HuH-7 (cell line): ENCODE measurements at regions not wholly inside any gene's neighbourhood (a gene's known extent, or its start where the extent isn't known, plus 50 kb on each side); places are given as distances from the start of the nearest gene placed in this dataset.

ENCODE experiments used
- DNase-seq: peaks from one replicate; pipeline ENCODE4 v3.0.0; 2011; ENCODE audit warnings: low spot score

DNA sequence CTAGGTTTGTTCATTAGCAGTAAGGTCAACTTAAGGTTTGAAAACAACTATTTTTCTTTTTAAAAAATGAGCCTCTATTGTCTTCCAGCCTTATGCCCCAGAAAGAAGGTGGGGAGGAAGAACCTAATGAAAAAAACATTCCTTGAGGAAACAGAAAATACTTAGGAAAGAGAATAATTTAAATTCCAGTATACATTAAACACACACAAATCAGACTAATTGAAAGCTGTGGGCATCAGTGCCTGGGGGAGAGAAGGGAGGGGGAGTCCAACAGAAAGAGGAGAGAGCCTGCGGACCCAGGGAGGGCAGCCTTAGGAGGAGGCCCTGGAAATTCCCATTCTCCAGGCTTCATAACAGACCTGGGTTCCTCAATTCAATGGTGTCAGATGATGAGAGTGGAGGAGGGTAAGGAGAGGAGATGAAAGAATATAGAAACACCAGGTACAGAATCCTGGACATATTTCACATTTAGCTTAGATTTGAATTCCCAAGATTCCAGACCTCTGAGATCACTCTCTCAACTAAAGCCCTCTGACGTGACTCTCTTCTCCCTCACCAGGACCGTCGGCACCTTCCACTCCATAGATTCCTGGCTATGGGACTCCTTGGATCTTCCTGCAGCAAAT is 320.5 kb upstream of the UMPS start:
- no peak for DNase-seq

DNA sequence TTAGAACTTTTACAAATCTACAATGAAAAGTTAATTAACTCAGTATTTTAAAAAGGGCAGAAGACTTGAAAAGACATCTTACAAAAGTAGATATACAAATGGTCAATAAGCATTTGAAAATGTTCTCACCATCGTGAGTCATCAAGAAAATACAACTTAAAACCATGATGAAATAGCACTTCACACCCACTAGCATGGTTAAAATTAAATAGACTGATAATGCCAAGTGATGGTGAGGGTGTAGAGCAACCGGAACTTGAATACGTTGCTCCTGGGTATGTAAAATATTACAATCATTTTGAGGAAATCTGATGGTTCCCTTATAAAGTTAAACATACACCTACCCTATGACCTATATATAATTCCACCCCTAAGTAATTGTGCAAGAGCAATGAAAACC is 319.8 kb upstream of the UMPS start:
- DNase-seq, result no peak

DNA sequence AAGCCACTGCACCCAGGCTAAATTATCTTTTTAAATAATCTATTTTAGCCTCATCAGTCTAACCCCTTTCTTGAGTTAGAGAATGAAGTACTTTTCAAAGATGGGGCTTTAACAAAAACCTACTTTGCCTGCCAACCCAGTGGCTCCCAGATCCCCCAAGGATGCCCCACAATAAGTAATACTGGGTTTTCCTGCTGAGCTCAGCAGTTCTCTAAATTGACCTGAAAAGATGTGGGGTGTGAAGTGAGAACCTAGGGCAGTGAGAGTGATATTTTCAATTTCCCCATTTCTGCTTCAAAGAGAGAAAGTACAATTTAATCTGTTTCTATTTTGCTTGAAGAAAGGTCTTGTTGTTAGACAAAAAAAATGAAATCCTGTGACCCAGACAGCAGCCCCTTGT is 318.5 kb upstream of the UMPS start:
- DNase-seq, result no peak

GRCh38 chr3:124412644-124413043 is 317.6 kb upstream of the UMPS start:
- no peak for DNase-seq

- DNase-seq, result no peak
Measured at GRCh38 chr3:124413393-124413792, 316.9 kb upstream of the UMPS start.

DNA sequence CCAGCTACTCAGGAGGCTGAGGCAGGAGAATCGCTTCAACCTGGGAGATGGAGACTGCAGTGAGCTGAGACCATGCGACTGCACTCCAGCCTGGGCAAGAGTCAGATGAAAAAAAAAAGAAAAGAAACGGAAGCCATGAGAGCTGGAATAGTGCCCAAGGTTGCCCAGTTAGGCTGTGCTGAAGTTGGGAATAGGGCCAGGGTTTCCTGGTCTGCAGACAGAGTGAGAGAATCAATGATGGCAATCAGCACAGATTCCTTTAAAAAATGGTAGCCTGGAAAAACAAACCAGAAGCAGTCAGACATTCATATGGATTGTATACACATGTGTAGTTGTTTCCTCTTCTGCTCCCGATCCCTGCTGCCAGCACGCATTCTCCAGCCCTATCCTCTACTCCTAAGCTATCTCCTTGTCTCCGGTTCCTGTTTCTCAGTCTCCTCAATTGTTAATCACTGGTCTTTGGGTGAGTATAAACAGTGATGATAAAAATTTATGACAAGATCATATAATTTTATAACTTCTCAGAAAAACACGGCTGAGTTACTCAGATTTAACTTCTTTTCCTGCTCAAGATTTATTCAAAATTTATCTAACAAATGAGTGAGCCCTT is 316.2 kb upstream of the UMPS start:
- no peak for DNase-seq

- no peak for DNase-seq
Measured at GRCh38 chr3:124415446-124415960, 314.7 kb upstream of the UMPS start.

- no peak for DNase-seq
Measured at GRCh38 chr3:124419303-124419702, 310.9 kb upstream of the UMPS start.

DNA sequence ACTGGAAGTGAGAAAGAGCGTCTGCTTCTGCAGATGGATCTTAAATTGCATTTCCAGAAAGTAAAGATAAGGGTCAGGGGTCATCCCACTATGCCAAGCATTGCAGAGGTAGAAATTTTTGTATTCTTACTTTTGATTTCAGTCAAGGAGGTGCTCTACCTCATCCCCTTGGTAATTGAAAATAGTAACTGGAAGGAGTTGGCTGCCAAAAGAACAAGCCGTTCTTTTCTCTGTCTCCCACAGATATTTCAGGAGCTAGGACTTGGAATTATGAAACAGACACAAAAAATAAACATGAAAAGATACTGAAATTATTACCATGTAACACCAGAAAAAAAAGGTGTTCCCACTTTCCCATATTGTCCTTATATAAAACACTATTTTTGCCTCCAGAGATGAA is 309.9 kb upstream of the UMPS start:
- no peak for DNase-seq

DNA sequence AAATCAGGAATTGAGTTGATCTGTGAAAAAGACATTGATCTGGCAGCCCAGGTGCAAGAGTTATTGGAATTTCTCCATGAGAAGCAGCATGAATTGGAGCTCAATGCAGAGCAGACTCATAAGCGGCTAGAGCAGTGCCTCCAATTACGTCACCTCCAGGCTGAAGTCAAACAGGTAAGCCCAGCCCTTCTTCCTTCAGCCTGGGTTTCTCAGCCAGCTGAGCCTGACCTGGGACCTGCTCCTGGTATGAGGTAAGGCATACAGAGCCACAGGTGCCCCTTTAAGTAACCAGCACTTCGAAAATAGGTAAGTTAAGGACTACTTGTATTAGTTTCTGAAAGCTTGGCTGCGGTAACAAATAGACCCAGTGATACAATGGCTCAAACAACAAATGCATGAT is 307.4 kb upstream of the UMPS start:
- no peak for DNase-seq

- no peak for DNase-seq
Measured at GRCh38 chr3:124424396-124424795, 305.9 kb upstream of the UMPS start.

- DNase-seq, result no peak
Measured at GRCh38 chr3:124425972-124426371, 304.3 kb upstream of the UMPS start.

DNA sequence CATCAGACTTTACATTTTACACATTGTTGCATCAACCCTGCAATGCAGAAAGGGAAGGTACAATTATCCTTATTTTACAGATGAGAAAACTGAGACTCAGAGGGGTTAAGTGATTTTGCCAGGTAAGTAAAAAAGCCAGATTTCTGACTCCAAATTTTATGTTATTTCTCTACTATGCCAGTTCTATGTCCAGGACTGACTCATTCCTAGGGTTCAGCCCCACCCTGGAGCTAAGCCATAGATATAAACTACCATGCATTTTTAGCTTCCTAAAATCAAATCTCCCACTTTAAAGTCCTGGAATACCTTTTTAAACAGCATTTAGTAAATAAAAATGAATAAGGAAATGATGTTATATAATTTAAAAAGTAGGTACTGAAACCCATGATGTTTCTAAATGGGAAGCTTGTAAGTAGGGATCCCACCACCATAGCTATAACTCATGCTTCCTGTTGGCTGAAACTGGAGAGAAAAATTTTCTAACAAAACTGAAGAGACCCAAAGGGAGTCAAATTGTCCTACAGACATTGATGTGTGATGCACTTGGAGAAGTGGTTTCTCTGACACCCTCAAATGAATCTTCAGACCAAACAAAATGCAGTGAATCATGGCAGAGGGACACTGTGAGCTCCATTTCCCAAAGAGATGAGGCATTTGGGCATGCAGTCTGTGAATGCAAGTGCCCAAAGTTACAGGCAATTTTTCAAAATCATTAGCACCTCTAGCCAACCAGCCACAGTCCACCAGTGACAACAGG is 301.7 kb upstream of the UMPS start:
- DNase-seq, result no peak

DNA sequence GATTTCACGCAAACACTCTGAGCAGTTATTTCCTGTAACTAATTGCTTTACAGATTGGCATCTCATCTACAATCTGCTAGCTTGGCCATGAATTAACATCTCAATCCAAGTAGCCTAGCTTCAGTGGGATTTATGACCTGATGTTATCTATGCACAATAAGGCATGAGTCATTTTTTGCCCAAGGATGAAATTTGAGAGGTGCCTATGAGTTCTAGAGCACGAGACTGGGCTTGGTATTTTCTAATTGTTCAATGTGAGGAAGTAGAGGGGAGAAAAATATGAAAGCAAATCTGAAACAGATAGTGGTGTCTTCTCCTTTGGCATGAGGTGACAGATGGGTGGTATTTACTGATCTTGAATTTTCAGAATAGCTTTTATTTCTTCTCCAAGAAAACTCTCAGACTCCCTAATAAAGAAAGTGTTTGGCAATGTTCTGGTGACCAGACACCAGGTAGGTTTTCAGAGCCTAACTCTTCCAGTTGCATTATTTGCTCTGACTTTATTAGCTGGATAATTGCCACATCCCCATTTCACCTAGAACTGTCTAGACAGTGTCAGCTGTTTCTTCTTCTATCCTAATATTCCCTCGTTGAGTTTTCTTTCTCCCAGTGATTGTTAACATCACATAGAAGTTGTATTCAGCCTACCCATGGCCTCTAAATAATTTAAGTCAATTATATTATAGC is 301.0 kb upstream of the UMPS start:
- no peak for DNase-seq

DNA sequence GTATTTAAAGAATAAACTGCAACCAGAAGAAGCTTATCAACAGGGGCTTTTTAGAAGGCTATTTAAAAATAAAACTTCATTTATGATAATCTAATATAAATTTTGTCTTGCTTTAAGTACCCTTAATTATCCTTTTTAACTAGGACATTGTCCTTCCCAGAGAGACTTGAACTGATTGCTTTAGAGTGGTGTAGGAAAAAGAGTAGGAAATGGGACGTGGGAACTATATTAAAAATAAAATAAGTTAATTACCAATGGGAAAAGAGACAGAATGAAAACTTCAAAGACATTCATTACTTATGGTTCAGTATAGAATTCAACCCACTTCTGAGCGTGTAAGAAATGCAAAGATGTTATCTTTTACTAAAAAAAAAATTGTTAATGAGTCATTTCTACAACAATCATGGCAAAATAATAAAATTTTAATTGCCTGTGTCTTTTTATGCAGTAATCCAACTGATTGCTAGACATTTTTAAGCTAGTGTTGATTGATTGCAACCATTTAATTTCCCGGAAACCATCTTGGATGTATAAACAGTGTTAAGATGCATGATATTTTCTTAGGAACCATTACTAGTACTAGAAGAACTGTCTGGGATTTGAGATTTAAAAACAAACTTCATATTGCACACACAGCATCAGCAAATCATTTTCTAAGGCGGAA is 298.8 kb upstream of the UMPS start:
- no peak for DNase-seq

GRCh38 chr3:124434176-124434575 is 296.1 kb upstream of the UMPS start:
- no peak for DNase-seq

DNA sequence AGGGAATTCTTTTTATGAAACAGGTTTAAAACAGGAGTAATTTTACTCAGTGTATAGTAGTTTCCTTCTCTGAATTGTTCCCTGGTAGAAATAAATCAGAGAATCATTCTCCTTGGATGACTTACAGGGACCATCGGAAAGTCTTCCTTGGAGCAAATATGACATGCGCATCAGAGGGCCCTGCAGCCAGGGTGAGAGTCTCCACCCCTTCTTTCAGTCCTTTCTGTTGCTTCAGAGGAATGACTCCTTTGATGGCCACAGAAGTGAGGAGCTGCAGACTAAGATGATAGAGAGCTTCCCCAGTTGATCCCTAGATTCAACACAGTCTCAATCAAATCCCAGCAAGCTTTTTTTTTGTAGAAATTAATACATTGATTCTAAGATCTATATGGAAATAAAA is 294.8 kb upstream of the UMPS start:
- no peak for DNase-seq

GRCh38 chr3:124438813-124439212 is 291.4 kb upstream of the UMPS start:
- no peak for DNase-seq

DNA sequence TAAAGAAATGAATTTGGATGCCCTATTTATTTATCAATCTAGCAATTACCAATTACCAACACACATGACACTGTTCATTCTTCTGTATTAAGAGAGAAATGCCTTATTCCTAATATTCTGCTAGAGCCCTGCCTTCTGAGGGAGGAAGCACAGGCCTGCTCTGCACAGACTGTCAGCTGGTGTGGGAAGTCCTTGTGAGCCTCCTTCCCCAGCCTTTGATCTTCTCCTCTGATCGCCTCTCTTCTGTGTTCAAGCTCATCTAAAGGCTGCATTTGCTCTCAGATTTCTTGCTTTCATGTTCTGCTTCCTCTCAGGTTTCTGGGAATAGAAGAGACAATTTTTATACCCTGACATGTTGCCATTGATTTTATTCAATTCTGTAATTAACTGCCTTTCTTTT is 290.6 kb upstream of the UMPS start:
- no peak for DNase-seq

DNA sequence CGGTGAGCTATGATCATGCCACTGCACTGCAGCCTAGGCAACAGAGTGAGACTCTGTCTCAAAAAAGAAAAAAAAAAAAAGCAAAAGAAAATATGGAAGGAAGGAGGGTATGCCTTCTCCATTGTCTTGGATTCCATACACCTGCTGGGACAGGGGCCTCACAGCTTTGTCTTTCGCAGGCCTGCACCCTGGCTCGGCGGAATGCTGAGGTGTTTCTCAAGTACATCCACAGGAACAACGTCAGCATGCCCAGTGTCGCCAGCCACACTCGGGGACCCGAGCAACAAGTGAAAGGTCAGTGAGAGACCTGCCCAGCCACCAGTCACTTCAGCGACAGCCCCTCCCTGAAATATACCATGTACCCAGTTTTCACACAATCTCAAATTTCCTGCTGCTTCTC is 288.5 kb upstream of the UMPS start:
- no peak for DNase-seq

- DNase-seq, result no peak
Measured at GRCh38 chr3:124442463-124442862, 287.8 kb upstream of the UMPS start.

DNA sequence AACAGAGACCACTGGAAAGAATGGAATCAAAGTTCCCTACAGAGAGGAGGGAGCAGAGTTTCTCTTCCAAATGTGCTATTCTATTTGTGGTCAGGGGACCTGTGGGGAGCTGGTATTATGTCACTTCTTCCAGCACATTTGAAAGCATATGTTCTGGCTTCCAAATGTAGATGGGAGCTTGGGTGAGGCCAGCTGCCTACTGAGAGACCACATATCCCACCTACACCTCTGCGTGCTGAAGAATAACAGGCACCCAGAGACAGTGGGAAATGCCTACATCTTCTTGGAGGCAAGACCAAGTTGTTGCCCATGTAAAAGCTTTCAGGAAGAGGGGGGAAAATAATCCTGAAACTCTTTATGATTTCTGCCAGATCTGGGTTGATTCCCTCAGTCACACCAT is 286.8 kb upstream of the UMPS start:
- no peak for DNase-seq
